ENCODE measurements at regions not wholly inside any gene's neighbourhood (a gene's known extent, or its start where the extent isn't known, plus 50 kb on each side); places are given as distances from the start of the nearest gene placed in this dataset.

DNA sequence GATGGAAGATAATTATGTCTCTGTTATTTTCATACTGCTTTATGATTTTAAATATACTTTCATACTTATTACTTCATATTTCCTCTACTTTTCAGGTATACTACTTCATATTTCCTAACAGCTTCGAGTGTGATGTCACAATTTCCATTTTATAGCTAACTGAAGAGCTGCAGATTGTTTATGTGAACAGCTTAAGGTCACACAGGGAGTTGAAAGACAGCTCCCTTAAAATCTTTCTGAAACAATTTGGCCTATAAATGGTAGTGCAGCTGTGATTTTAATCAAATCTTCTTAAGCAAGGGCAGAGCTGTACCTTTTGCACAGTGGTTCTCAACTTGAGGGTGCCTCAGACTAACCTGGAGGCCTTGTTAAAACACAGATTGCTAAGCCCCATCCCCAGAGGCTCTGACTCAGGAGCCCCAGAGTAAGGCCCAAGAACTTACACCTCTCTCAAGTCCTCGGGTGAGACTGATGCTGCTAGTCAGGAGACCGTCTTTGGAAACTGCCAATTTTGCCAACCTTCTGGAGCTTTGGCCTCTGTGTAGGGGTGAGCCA lies 347.0 kb upstream of the HSF2 start:
- TF ChIP-seq, protein P1, sequence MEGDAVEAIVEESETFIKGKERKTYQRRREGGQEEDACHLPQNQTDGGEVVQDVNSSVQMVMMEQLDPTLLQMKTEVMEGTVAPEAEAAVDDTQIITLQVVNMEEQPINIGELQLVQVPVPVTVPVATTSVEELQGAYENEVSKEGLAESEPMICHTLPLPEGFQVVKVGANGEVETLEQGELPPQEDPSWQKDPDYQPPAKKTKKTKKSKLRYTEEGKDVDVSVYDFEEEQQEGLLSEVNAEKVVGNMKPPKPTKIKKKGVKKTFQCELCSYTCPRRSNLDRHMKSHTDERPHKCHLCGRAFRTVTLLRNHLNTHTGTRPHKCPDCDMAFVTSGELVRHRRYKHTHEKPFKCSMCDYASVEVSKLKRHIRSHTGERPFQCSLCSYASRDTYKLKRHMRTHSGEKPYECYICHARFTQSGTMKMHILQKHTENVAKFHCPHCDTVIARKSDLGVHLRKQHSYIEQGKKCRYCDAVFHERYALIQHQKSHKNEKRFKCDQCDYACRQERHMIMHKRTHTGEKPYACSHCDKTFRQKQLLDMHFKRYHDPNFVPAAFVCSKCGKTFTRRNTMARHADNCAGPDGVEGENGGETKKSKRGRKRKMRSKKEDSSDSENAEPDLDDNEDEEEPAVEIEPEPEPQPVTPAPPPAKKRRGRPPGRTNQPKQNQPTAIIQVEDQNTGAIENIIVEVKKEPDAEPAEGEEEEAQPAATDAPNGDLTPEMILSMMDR (conservative IDR thresholded peaks at IDR 0.05; ENCODE audit: low read length) = no peak
- DNase-seq (ENCODE audit: low read depth) = no peak
- H3K4me3 ChIP-seq (ENCODE audit: low read length) = no peak overlapping the region

DNA sequence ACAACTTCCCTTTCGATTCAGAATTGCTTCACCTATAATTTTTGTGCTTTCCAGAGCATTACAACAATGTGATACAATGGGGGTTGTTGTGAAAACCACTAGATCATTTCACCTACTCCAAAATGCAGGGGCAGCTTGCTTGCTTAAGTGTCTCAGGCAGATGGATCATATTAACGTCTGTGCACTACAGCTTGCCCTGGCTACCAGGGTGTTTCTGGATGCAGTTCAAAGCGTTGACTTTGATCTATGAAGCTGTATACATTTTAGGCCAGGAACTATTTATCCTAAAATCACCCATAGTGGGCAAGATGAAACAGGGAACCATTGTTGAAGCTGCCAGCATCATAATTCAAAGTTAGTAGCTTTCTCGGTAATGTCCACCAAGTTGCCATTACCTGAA lies 339.5 kb upstream of the HSF2 start:
- TF ChIP-seq, protein P1 (conservative IDR thresholded peaks at IDR 0.05; ENCODE audit: low read length) = no peak
- DNase-seq (ENCODE audit: low read depth) = no peak
- H3K4me3 ChIP-seq (ENCODE audit: low read length) = no peak overlapping the region

DNA sequence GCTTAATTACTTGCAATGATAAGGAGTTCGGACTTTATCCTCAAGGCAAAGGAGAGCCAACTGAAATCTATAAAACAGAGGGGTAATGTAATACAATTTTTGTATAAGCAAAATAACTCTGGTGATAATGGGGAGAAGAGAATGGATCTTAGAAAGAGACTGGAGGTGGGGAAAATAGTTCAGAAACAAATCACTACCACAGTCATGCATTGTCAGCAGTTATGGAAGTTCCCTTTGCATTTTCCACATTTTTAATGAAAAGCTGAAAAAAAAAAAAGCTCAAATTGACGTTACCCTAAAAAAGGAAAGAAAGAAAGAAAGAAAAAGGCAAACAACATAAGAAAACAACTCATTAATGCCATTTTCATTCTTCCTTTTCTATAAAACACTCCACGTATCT lies 337.6 kb upstream of the HSF2 start:
- DNase-seq (ENCODE audit: low read depth) = no peak
- TF ChIP-seq, protein P1 (conservative IDR thresholded peaks at IDR 0.05; ENCODE audit: low read length) = no peak
- H3K4me3 ChIP-seq (ENCODE audit: low read length) = no peak overlapping the region

DNA sequence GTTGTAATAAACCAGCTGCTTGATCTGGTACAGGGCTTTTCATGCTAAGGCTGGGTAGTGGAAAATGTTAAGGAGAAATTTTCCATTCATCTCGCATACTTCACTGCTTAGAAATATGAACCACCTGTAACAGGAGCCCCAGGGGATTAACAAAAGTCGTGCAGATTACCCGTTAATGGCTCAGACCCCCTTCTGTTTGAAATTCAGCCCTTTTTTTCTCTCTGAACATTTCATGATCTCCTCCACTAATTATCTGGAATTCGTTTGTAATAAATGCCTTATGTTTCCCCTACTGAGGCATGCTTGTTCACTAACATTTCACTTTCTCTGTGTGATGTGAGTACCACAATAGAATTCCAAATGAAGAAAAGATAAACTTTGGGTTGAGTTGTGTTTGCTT lies 336.4 kb upstream of the HSF2 start:
- TF ChIP-seq, protein P1 (conservative IDR thresholded peaks at IDR 0.05; ENCODE audit: low read length) = no peak
- H3K4me3 ChIP-seq (ENCODE audit: low read length) = no peak overlapping the region
- no peak for DNase-seq (ENCODE audit: low read depth)

DNA sequence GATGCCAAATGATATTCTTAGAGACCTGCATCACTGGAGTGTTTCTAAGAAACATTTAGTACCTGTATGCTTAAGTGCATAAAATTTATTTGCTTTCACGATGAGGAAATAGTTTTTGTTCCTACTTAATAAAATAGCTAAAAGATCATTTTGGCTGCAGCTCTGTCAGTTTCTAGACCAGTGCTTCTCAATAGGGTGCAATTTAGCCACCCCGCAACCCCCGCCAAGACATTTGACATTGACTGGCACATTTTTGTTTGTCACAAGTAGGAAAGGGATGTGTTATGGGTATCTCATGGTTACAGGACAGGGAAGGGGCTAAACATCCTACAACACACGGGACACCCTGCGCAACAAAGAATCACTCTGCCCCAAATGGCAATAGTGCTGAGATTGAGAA lies 335.7 kb upstream of the HSF2 start:
- TF ChIP-seq, protein P1 (conservative IDR thresholded peaks at IDR 0.05; ENCODE audit: low read length) = no peak
- H3K4me3 ChIP-seq (ENCODE audit: low read length) = no peak overlapping the region
- DNase-seq (ENCODE audit: low read depth) = no peak

DNA sequence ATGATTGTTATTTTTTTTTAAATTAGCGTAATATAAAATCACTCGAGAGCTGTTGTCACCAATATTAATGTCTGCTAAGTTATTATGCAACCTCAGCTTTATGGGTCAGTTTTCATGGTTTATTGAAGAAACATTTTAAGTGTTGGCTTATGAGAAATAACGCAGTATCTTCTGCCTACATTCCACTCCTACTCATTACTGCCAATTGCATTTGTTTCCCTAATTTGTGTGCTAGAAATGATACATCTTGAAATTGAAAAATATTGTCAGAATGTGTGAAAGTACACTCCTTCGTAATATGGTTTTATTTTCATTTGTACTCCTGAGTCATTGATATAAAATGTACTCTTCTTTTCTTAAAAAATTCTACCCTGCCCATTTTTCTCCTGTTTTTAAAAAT lies 333.3 kb upstream of the HSF2 start:
- H3K4me3 ChIP-seq (ENCODE audit: low read length) = no peak overlapping the region
- DNase-seq (ENCODE audit: low read depth) = peak; percentile 34
- TF ChIP-seq, protein P1 (conservative IDR thresholded peaks at IDR 0.05; ENCODE audit: low read length) = no peak

DNA sequence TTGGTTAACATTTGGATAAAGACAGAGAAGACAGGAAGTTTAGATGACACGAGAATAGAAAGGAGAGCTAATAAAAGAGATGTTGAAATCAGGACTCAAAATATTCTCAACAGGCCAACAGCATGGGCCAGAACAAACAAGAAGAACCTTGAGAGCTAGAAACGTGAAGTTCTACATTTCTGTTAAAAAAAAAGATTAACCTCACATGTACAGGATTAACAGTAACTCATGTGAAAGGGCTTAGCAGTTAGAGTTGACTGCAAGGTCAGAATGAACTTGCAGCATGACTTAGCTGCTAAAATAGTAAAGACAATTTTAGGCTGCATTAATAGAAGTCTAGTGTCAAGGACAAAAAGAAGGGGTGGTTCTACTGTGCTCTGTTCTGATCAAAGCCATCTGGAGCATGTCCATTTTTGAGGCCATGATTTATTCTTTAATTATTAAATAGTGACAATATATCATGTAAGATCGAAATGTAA lies 331.1 kb upstream of the HSF2 start:
- peak; percentile 18 for DNase-seq (ENCODE audit: low read depth)
- H3K4me3 ChIP-seq (ENCODE audit: low read length) = no peak overlapping the region
- TF ChIP-seq, protein P1 (conservative IDR thresholded peaks at IDR 0.05; ENCODE audit: low read length) = no peak
